ENCODE measurements at regions not wholly inside any gene's neighbourhood (a gene's known extent, or its start where the extent isn't known, plus 50 kb on each side); places are given as distances from the start of the nearest gene placed in this dataset.

- Histone ChIP-seq H3K79me2 (ENCODE audit: insufficient read depth, low read length) (no peaks in the 10 kb centered on the region), H3K27me3 (ENCODE audit: insufficient read depth, low read length, poor library complexity) (no peaks in the 10 kb centered on the region), H3K9ac (ENCODE audit: low read depth, low read length) (no peak overlapping the region), H3K36me3 (ENCODE audit: insufficient read depth, low read length) (no peaks in the 10 kb centered on the region), H3K4me2 (ENCODE audit: insufficient read depth, low read length) (no peak overlapping the region), H3K4me1 (ENCODE audit: insufficient read depth, low read length) (no peaks in the 10 kb centered on the region), H4K20me1 (ENCODE audit: insufficient read depth, low read length) (no peaks in the 10 kb centered on the region), H3K27ac (ENCODE audit: low read length) (no peak overlapping the region), H2AFZ (ENCODE audit: low read depth, low read length) (no peak overlapping the region), H3K9me3 (ENCODE audit: insufficient read depth, low read length, severe bottlenecking) (no peaks in the 10 kb centered on the region), H3K4me3 (ENCODE audit: low read depth in 1 of 2, low read length in 2 of 2) (no peak overlapping the region)
- ATAC-seq (ENCODE audit: insufficient read depth, low read depth) = no peak
- DNase-seq = no peak
- TF ChIP-seq, protein P1, sequence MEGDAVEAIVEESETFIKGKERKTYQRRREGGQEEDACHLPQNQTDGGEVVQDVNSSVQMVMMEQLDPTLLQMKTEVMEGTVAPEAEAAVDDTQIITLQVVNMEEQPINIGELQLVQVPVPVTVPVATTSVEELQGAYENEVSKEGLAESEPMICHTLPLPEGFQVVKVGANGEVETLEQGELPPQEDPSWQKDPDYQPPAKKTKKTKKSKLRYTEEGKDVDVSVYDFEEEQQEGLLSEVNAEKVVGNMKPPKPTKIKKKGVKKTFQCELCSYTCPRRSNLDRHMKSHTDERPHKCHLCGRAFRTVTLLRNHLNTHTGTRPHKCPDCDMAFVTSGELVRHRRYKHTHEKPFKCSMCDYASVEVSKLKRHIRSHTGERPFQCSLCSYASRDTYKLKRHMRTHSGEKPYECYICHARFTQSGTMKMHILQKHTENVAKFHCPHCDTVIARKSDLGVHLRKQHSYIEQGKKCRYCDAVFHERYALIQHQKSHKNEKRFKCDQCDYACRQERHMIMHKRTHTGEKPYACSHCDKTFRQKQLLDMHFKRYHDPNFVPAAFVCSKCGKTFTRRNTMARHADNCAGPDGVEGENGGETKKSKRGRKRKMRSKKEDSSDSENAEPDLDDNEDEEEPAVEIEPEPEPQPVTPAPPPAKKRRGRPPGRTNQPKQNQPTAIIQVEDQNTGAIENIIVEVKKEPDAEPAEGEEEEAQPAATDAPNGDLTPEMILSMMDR (IDR thresholded peaks at IDR 0.05; ENCODE audit: borderline replicate concordance, extremely low read depth, low read length, poor library complexity, severe bottlenecking) = no peak
- no peak for TF ChIP-seq EZH2 (IDR thresholded peaks at IDR 0.05; ENCODE audit: borderline replicate concordance, low read depth, low read length, severe bottlenecking)
These were observed 186.2 kb upstream of the MEX3C start for GRCh38 chr18:51383711-51384110.

- Histone ChIP-seq H3K27ac (ENCODE audit: low read length) (no peak overlapping the region), H3K4me1 (ENCODE audit: insufficient read depth, low read length) (no peaks in the 10 kb centered on the region), H3K79me2 (ENCODE audit: insufficient read depth, low read length) (no peaks in the 10 kb centered on the region), H3K4me3 (ENCODE audit: low read depth in 1 of 2, low read length in 2 of 2) (no peak overlapping the region), H3K36me3 (ENCODE audit: insufficient read depth, low read length) (no peaks in the 10 kb centered on the region), H2AFZ (ENCODE audit: low read depth, low read length) (no peak overlapping the region), H3K9ac (ENCODE audit: low read depth, low read length) (no peak overlapping the region), H3K27me3 (ENCODE audit: insufficient read depth, low read length, poor library complexity) (no peaks in the 10 kb centered on the region), H3K4me2 (ENCODE audit: insufficient read depth, low read length) (no peak overlapping the region), H4K20me1 (ENCODE audit: insufficient read depth, low read length) (no peaks in the 10 kb centered on the region), H3K9me3 (ENCODE audit: insufficient read depth, low read length, severe bottlenecking) (no peaks in the 10 kb centered on the region)
- ATAC-seq (ENCODE audit: insufficient read depth, low read depth) = no peak
- no peak for DNase-seq
- TF ChIP-seq, protein P1 (IDR thresholded peaks at IDR 0.05; ENCODE audit: borderline replicate concordance, extremely low read depth, low read length, poor library complexity, severe bottlenecking) = no peak
- TF ChIP-seq EZH2 (IDR thresholded peaks at IDR 0.05; ENCODE audit: borderline replicate concordance, low read depth, low read length, severe bottlenecking) = no peak
These were observed 187.8 kb upstream of the MEX3C start for GRCh38 chr18:51385270-51385669.

DNA sequence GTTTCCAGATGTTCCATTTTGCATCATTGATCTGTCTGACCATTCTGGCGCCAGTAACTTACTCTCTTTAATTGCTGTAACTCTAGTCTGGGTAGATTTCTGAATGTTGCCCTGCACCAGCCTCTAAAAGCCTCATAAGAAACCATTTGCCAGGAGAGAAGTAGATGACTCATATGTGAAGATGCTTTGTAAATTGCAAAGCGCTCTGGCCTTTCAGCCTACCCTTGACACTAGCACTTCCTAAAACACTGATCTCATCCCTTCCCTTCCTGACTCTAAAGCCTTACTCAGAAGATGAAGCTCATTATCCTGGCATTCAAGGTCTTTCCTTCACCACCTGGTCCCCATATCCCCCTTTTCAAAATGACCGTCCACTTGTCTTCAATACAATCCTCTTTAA is 193.2 kb upstream of the MEX3C start:
- no peak for ATAC-seq (ENCODE audit: insufficient read depth, low read depth)
- Histone ChIP-seq H3K9me3 (ENCODE audit: insufficient read depth, low read length, severe bottlenecking) (no peaks in the 10 kb centered on the region), H3K9ac (ENCODE audit: low read depth, low read length) (no peak overlapping the region), H3K4me3 (ENCODE audit: low read depth in 1 of 2, low read length in 2 of 2) (no peak overlapping the region), H2AFZ (ENCODE audit: low read depth, low read length) (no peak overlapping the region), H3K36me3 (ENCODE audit: insufficient read depth, low read length) (no peaks in the 10 kb centered on the region), H3K27me3 (ENCODE audit: insufficient read depth, low read length, poor library complexity) (no peaks in the 10 kb centered on the region), H3K4me2 (ENCODE audit: insufficient read depth, low read length) (no peak overlapping the region), H3K27ac (ENCODE audit: low read length) (no peak overlapping the region), H4K20me1 (ENCODE audit: insufficient read depth, low read length) (no peaks in the 10 kb centered on the region), H3K79me2 (ENCODE audit: insufficient read depth, low read length) (no peaks in the 10 kb centered on the region), H3K4me1 (ENCODE audit: insufficient read depth, low read length) (no peaks in the 10 kb centered on the region)
- no peak for DNase-seq
- no peak for TF ChIP-seq EZH2 (IDR thresholded peaks at IDR 0.05; ENCODE audit: borderline replicate concordance, low read depth, low read length, severe bottlenecking)
- TF ChIP-seq, protein P1 (IDR thresholded peaks at IDR 0.05; ENCODE audit: borderline replicate concordance, extremely low read depth, low read length, poor library complexity, severe bottlenecking) = no peak

GRCh38 chr18:51391215-51391614 is 193.7 kb upstream of the MEX3C start:
- Histone ChIP-seq H3K36me3 (ENCODE audit: insufficient read depth, low read length) (no peaks in the 10 kb centered on the region), H3K27me3 (ENCODE audit: insufficient read depth, low read length, poor library complexity) (no peaks in the 10 kb centered on the region), H2AFZ (ENCODE audit: low read depth, low read length) (no peak overlapping the region), H4K20me1 (ENCODE audit: insufficient read depth, low read length) (no peaks in the 10 kb centered on the region), H3K9ac (ENCODE audit: low read depth, low read length) (no peak overlapping the region), H3K79me2 (ENCODE audit: insufficient read depth, low read length) (no peaks in the 10 kb centered on the region), H3K4me3 (ENCODE audit: low read depth in 1 of 2, low read length in 2 of 2) (no peak overlapping the region), H3K4me2 (ENCODE audit: insufficient read depth, low read length) (no peak overlapping the region), H3K27ac (ENCODE audit: low read length) (no peak overlapping the region), H3K9me3 (ENCODE audit: insufficient read depth, low read length, severe bottlenecking) (no peaks in the 10 kb centered on the region), H3K4me1 (ENCODE audit: insufficient read depth, low read length) (no peaks in the 10 kb centered on the region)
- DNase-seq (no peak), ATAC-seq (ENCODE audit: insufficient read depth, low read depth) (no peak)
- no peak for TF ChIP-seq EZH2 (IDR thresholded peaks at IDR 0.05; ENCODE audit: borderline replicate concordance, low read depth, low read length, severe bottlenecking)
- TF ChIP-seq, protein P1 (IDR thresholded peaks at IDR 0.05; ENCODE audit: borderline replicate concordance, extremely low read depth, low read length, poor library complexity, severe bottlenecking) = no peak
